Fibroblast of skin of abdomen (primary cell): ENCODE measurements at regions not wholly inside any gene's neighbourhood (a gene's known extent, or its start where the extent isn't known, plus 50 kb on each side); places are given as distances from the start of the nearest gene placed in this dataset.

Experiments used
- DNase-seq: peaks from one replicate; pipeline ENCODE4 v3.0.0-alpha.2; 2013

DNA sequence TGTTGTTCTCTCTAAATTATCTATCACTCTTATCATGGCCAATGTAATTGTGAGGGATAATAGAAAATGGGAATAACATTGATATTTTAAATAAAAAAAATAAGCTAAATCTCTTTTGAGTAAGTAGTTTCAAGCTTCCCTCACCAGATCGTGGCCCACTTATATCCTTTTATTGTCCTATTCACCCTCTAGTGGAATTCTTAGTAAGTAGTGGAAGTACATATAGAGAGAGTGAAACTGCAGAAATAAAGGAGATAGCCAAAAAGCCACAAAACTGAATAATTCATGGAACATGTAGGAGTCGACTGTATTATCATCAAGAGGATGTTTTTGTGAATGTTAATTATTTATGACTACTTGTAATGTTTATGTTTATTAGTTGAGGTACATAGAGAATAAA lies 66.1 kb upstream of the DTNA start:
- peak; percentile 21 for DNase-seq

- no peak for DNase-seq
These were observed 62.8 kb upstream of the DTNA start for GRCh38 chr18:34647251-34647650.

- no peak for DNase-seq
These were observed 61.7 kb upstream of the DTNA start for GRCh38 chr18:34648269-34648985.

- DNase-seq, result peak; percentile 20
These were observed 61.0 kb upstream of the DTNA start for GRCh38 chr18:34649080-34649479.

DNA sequence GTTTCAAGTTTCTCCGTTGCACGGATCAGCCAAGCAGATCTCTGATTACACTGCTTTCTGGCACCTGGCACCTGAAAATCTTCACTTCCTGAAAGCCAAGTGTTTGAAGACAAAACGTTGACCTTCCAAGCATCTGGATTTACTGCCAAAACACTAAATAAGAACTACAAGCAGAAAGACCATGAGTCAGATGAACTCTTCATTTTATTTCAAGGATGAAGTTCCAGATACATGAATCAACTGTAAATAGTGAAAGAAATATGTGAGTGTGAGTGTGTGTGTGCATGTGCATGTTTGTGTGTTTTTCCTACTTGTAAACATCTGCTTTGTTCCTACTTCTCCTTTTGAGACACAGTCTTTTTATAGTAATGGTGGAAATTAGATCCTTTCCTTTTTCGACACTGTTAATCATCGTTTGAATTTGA lies 60.0 kb upstream of the DTNA start:
- peak; percentile 65 for DNase-seq

- no peak for DNase-seq
These were observed 58.3 kb upstream of the DTNA start for GRCh38 chr18:34651586-34652369.

DNA sequence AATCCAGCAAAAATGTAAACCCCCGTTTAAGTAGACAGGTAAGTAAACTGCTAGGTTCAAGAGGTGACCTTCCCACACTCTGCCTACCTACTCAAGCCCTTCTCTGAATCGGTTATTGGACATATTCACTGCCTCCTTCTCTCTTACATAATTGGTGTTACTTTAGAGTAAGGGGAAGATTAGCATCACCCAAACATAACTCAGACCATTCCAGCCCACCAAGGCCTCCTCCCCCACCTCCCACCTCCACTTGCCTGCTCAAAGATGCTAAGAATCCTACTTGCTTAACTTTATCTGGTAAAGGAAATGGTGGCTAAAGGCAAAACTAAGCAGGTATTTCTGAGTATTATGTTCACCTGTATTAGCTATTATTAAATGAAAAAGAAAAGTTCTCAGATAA lies 55.0 kb upstream of the DTNA start:
- no peak for DNase-seq

DNA sequence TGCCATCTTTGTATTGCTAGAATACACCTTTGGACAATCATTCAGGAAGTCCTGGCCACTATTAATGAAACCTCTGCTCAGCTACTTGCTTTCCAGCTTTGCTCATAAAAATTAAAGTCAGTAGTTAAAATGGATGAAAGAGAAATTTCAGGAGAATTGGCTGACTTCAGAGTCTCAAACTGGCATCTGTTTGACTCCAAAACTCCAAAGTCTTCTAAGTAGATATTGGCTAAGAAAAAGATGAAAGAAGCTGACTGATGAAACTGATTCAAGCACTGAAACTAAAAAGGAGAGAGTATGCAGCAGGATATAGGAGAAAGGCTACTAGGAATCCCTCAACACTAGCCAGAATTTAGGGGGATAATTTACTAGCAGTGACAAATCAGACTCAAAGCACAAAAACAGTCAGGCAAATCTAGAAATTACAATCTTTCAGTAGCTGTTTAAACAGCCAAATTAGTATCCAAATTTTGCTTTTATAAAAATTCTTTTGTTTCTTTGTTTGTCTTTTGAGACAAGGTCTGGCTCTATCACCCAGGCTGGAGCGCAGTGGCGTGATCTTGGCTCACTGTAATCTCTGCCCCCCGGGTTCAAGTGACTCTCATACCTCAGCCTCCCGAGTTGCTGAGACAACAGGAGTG lies 52.1 kb upstream of the DTNA start:
- DNase-seq, result no peak

- peak; percentile 95 for DNase-seq
These were observed 50.2 kb upstream of the DTNA start for GRCh38 chr18:34659579-34660517.
